WI38 (cell line): ENCODE measurements at regions not wholly inside any gene's neighbourhood (a gene's known extent, or its start where the extent isn't known, plus 50 kb on each side); places are given as distances from the start of the nearest gene placed in this dataset.

ENCODE experiments used
- H3K4me3 ChIP-seq: 2 replicates; pipeline ENCODE4 v1.5.1; 2011; ENCODE audit warnings: low read depth, mild to moderate bottlenecking, control low read depth, low read length
- CTCF ChIP-seq: IDR thresholded peaks from 2 replicates; pipeline ENCODE4 v1.5.1; 2012; ENCODE audit warnings: low read depth, mild to moderate bottlenecking, control low read depth, low read length

GRCh38 chr7:131221061-131221460 lies 106.6 kb upstream of the MKLN1 start:
- no peak for TF ChIP-seq CTCF
- no peak overlapping the region for H3K4me3 ChIP-seq

GRCh38 chr7:131222171-131222570 lies 105.5 kb upstream of the MKLN1 start:
- H3K4me3 ChIP-seq, result no peak overlapping the region
- TF ChIP-seq CTCF, result no peak

GRCh38 chr7:131223151-131223550 lies 104.5 kb upstream of the MKLN1 start:
- TF ChIP-seq CTCF, result no peak
- no peak overlapping the region for H3K4me3 ChIP-seq

- no peak for TF ChIP-seq CTCF
- no peak overlapping the region for H3K4me3 ChIP-seq
Measured at GRCh38 chr7:131224996-131225395, 102.7 kb upstream of the MKLN1 start.

- no peak overlapping the region for H3K4me3 ChIP-seq
- TF ChIP-seq CTCF, result no peak
Measured at GRCh38 chr7:131225619-131226513, 101.8 kb upstream of the MKLN1 start.

- TF ChIP-seq CTCF, result no peak
- H3K4me3 ChIP-seq, result no peak overlapping the region
Measured at GRCh38 chr7:131226514-131226865, 101.2 kb upstream of the MKLN1 start.

GRCh38 chr7:131231381-131232220 lies 96.1 kb upstream of the MKLN1 start:
- H3K4me3 ChIP-seq, result no peak overlapping the region
- no peak for TF ChIP-seq CTCF
